ENCODE measurements at regions not wholly inside any gene's neighbourhood (a gene's known extent, or its start where the extent isn't known, plus 50 kb on each side); places are given as distances from the start of the nearest gene placed in this dataset.
"Not testable (repeated sequence)": the region's sequence is repeated elsewhere in the genome, so short reads cannot be mapped to it uniquely, and the experiment has no call there.

DNA sequence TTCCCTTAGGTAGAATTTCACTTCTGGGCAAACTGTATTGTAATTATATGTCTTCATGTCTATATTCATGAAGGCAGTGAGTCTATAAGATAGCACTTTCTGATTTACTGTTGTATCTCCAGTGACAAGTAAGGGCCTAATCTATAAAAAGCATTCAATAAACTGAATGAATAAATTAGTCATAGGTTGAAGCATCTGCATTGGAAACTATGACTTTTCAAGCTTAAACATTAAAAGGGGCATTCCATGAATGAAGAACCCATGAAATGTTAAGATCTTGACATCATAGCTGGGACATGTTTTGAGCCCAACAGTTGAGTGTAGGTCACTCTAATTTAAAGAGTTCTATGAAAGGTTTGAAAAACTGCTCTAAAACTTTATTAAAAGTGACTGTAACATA, 159.3 kb upstream of the LCORL start:
- DNase-seq: no peak

DNA sequence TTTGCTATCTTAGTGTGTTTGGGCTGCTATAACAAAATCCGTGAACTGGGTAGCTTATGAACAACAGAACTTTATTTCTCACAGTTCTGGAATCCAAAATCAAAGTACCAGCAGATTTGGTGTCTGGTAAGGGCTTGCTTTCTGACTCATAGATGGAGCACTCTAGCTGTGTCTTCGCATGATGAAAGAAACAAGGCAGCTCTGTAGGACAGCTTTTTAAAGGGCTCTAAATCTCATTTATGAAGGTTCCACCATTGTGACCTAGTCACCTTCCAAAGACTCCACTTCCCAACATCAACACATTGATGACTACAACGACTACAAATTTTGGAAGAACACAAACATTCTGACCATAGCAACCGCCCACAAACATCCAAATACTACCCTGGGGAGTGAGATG, 158.6 kb upstream of the LCORL start:
- no peak for DNase-seq

DNA sequence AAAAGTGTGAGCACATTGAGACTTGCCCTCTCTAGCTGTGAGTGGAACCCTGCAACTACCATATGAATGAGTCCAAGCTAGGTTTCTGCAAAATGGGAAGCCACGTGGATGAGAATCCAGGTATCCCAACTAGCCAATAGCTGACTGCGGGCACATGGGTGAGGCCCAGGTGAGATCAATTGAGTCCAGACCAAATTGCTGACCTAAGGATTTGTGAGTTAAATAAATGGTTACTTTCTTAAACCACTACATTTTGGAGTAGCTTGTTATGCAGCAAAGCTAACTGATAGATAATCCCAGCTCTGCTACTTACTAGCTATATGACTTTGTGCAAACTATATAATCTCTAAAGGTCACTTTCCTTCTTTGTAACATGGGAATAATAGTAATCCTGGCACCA, 150.3 kb upstream of the LCORL start:
- DNase-seq: no peak

DNA sequence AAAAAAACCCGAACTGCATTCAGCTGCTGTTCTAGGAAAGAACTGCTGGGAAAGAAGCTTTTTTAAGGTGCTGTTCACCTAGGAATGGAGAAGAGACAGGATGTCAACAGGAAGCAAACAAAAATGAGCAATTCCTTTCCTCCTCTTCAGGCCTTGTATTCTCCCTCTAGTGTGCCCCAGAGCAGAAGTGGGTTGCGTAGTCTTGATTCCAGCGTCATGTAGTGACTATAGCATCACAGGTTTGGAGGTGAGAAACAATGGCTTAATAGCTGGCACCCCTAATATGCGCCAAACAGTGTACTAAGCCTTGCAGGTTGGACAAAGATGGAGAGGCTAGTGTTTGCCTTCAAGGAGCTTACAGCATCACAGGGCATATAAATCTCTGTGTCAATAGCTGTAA, 146.3 kb upstream of the LCORL start:
- DNase-seq: no peak

DNA sequence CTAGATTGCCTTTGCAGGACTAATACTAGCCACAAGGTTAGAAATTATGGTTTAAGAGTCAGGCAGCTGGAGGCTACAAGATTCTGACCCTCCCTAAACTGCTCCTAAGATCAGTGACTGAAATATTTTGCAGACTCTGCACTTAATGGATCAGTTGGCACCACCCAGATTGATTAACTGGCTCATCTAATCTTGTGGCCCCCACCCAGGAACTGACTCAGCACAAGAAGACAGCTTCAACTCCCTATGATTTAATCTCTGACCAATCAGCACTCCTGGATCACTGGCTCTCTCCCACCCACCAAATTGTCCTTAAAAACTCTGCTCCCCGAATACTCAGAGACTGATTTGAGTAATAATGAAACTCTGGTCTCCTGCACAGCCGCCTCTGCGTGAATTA, 145.4 kb upstream of the LCORL start:
- no peak for DNase-seq

DNA sequence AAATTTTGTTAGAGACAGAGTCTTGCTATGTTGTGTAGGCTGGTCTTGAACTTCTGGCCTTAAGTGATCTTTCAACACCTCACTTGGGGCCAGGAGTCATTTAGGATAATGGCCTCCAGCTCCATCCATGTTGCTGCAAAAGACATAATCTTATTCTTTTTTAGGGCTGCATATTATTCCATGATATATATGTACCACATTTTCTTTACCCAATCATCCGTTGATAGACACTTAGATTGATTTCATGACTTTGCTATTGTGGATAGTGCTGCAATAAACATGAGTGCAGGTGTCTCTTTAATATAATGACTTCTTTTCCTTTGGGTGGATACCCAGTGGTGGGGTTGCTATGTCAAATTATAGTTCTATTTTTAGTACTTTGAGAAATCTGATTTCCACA, 140.9 kb upstream of the LCORL start:
- no peak for DNase-seq

DNA sequence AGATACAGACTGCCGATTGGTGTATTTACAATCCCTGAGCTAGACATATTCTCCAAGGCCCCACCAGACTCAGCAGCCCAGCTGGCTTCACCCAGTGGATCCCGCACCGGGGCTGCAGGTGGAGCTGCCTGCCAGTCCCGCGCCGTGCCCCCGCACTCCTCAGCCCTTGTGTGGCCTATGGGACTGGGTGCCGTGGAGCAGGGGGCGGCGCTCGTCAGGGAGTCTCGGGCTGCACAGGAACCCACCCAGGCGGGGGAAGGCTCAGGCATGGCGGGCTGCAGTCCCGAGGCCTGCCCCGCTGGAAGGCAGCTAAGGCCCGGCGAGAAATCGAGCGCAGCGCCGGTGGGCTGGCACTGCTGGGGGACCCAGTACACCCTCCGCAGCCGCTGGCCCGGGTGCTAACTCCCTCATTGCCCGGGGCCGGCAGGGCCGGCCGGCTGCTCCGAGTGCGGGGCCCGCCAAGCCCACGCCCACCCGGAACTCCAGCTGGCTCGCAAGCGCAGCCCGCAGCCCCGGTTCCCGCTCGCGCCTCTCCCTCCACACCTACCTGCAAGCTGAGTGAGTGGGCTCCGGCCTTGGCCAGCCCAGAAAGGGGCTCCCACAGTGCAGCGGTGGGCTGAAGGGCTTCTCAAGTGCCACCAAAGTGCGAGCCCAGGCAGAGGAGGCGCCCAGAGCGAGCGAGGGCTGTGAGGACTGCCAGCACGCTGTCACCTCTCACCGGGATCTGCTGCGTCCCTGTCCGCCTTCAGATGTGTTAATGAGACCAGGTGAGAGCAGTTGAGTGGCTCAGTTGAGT, 137.8 kb upstream of the LCORL start:
- DNase-seq: not testable (repeated sequence)

DNA sequence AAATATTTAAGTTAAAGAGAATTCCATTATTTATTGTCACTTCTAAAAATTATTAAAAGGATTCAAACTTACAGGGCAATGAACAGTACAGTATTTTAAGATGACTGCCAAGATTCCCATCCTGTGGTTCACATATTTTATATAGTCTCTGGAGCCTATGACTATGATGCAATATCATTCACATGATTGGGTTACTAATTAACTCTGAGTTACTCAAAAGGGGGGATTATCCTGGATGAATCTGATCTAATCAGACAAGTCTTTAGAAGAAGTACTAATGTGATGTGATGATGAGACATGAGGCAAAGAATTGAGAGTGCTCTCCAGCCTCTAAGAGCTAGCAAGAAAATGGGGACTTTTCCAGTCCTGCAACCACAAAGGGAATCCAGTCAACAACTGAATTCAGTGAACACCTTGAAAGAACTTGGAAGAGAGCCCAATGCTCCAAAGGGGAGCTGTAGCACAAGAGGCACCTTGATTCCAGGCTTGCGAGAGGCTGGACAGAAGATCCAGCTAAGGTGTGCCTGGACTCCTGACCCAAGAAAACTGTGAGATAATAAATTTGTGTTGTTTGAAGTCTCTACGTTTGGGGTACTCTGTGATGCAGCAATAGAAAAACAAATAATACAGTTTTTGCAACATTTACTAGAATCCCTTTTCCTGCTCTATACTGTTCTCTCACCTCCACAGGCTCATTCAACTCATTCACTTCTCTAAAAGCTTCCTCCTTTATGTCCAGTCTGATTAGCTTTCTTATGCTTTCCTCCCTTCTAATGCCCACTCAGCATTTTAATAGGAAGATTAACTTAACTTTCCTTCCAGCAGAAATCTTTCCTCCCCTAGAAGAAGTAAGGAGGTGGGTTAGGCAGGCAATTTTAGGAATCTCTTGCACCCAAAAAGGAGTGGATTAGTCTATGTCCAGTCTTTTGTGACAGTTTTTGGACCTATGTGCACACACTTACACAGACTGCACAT, 133.8 kb upstream of the LCORL start:
- DNase-seq: no peak

DNA sequence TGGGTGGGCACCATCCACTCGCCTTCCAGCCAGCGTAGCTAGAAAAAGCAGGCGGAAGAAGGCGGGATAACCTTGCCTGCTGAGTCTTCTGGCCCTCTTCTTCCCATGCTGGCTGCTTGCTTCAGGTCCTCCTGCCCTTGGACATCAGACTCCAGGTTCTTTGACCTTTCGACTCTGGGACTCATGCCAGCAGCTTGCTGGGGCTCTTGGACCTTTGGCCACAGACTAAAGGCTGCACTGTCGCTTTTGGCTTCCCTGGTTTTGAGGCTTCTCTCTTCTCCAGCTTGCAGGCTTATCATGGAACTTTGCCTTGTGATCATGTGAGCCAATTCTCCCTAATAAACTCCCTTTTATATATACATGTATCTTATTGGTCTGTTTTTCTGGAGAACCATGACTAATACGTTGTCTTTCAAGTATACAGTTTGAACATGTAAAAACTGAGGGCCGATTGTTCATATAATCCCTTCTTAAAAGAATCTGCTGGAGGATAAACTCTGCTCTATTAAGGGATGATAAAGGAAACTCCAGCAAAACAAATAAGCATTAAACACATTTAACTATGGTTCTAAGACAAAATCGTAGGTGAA, 116.6 kb upstream of the LCORL start:
- DNase-seq: no peak

DNA sequence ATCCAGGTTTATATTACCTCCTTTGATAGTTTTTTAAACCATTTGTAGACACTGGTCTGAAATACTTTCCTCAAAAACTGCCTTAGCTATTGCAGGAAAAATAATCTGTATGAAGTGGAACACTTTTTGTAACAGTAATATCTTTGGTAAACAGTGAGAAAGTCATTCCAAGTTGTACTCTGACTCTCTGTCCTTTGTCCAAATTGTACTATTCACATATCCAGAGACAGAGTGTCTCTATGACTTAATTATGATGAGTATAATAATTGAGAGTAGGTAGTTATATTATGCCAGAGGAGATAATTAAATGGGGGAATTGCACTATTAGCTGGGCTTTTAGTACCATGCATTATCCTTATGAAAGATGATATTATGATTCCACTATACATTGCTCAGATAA, 112.6 kb upstream of the LCORL start:
- no peak for DNase-seq

DNA sequence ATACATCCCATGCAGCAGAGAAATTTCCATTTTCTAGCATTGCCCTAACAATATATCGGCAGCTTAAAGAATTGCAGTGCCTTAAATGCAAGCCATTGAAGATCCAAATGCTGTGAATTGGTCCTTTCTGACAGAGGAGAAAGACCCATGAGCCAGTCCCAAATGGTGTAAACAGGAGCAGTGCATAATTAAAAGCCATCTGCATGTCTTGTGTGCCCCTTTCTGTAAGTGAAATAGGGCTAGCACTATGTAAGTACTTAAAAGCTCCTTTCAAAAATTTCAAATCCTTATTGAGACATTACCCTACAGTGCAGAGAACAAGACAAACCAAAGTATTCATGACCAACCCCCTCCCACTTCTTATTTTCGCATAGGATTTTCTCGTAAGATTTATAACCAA, 108.7 kb upstream of the LCORL start:
- no peak for DNase-seq

DNA sequence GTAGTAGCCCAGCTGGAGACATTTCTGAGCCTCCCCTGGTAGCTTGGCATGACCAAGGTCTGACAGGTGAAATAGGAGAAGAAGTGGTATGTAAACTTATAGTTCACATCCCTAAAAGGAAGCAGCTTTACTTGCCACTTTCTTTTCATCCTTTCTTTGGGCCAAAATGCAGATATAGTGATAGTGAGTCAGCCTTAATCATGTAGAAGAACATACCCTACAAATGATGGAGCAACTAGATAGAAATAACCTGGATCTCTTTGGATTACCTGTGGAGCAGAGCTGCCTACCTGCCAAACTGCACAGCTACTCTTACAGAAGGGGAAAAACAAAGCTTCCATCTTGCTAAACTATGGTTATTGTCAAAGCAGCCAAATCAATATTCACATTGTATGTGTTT, 106.7 kb upstream of the LCORL start:
- DNase-seq: no peak

DNA sequence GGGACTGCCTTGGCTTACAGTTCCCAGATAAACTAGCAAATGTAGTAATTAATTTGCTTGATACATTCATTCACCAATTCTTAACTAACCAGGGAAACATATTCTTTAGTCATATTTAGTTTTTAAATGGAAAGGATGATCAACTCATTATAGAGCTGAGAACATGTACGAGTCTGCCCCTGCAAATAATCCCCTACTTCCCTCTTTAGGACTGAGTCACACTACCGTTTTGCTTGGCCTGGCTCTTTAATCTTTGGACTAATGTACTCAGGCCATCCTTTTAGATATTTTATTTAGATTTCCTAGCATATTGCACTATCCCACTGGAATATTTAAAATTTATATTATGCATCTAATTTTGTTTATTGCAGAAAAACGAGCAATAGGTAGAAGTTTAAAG, 105.5 kb upstream of the LCORL start:
- no peak for DNase-seq

DNA sequence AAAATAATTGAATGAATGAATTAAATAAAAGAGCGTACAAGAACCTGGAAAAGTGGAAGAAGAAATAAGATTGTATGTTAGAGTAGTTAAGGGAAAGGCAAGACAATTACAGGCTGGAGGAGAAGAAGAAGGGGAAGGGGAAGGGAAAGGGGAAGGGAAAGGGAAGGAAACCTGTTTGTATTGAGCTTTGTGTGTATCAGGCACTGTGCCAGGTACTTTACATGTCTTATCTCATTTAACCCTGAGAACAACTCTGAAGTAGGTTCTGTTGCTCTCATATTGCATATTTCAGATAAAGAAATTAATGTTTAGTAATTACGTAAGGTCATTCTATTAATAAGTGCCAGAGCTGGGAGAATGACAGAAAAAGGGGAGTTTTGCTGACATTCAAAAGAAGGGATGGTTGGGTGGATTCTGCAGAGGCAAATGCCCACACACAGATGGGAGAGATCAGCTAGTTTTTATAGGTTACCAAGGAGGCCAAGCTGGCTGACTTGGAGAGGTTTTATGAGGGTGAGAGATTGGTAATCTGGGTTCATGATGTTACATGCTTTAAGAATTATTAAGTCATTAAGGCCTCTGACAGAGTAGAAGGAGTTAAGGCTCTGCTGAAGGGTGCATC, 92.3 kb upstream of the LCORL start:
- DNase-seq: no peak

DNA sequence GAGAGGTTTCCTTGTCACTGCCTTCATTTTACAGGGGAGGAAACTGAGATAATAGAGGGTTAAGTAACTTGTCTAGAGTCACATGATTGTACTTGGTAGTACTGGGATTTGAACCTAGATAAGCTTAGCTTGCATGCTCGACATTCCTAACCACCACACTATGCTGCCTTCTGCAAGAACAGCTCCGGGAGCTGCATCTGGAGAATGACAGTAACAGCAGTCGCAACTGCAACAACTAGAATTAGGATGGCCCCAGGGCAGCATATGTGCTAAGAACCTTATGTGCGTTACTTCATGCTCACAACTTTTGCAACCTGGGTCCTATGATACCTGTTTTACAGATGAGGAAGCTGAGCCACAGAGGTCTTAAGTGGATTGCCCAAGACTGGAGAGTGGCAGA, 89.5 kb upstream of the LCORL start:
- no peak for DNase-seq

DNA sequence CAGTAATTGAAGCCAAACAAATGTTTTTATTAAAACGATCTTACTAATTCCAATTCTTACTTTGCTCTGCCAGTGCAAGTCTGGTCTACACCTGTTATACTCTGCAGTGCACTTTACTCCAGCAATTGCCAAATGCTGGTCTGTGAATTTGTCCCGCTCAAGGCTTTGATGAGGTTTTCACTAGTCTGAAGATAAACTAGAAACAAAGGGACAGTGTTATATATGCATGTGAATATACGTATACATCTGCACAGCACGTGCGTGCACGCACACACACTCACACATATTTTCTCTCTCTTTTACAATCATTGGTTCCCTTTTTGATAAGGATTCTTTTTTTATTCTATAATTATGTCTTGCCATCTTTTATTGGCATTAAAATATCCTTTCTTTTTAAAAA, 88.5 kb upstream of the LCORL start:
- DNase-seq: no peak

DNA sequence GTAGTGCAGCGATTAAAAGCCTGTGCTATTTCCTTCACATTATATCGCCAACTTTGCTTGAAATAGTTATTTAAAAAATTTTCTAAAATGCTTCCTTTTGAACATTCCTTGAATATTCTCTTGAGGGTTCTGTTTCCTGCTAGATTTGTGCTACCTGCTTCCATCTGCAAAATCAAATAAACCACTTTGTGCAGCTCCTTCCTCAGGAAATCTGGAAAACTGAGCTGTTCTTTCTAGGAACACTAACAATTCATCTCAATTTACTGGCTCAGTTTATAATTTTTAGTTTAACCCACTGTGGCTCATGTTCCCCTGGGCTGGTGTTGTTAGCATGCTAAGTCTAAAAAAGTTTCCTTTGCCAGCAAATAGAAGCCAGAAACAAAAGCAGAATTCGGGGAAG, 88.1 kb upstream of the LCORL start:
- no peak for DNase-seq

DNA sequence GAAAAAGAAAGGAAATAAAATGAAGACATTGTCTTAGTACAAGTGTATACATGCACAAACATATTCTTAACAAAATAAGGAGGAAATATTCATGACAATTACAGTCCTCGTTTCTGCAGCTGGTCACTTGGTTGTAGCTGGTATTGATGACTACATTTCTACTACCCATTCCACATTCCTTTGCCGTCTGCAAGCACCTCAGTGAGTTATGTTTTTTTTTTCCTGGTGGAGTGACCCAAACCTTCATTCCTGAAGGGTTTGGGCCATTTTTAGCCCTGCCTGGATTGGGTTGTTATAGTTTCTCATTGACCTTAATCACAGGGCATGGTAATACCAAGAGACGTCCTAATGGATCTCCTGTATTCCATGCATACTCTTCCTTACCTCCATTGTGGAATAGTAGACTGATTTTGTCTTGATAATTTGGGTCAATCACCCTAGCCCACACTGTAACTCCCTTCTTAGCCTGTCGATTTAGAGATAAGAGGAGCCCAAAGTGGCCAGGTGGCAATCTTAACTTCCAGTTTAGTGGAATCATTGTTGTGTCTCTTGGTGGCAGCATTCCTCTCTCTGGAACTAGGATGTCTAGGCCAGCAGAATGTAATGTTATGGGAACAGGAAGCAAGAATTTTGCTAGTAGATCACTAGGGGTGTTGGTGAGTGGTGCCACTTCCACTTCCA, 86.4 kb upstream of the LCORL start:
- DNase-seq: not testable (repeated sequence)

DNA sequence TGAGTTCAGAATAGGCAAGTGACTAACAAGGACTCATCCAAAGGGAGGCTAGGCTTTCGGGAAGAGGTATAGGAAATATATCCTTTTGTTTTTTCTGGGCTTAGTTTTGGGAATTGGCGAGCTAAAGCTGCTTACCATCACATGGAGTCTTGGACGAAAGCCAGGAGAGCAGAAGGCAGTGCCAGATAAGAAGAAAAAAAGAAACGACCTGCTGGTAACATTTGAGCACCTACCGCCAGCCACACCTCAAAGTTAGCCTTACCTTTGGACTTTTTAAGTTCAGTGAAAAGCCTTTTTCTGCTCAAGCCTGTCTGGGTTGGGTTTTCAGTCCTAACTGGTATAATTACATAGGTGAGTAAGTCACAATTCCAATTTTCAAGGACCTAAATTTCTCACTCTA, 85.1 kb upstream of the LCORL start:
- DNase-seq: no peak

DNA sequence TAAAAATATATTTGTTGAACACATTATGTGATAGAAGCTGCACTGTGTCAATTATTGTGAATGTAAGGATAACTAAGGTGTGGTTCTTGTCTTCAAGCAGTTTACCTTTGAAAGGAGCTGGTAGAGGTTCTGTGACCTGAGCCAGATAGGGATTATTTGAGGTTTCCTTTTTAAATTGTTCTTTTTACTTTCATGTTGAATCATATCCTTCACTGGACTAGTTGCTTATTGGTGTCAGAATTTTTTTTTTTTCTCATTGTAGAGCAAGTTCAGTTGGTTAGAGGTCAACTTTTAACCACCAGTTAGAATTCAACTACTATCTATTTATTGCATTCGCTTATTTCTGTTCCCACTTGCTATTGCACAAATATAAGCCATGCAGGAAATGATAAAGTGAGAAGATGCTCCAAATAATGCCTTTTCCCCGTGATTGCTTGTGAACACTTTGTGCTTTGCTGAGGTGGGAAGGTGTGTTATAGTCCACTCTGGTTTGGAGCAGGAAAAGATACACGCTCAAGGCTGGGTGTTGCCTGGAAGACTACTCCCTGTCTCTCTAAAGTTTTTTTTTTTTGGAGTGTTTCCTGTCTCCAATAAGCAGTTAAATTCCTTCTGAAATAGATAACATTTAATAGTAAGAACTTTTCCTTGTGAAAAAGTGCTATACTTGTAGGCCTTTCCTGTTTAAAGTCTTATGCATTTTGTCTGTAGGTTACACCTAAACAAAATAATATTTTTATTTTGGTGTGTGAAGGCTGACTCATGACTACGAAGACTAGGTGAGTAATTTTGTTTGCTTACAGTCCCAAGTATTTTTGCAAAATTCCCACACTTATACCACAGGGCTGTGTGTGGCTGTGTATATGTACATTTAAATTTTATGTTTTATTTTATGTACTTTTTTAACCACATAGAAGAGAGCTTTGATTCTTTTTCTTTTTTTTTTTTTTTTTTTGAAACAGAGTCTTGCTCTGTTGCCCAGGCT, 83.8 kb upstream of the LCORL start:
- no peak for DNase-seq

DNA sequence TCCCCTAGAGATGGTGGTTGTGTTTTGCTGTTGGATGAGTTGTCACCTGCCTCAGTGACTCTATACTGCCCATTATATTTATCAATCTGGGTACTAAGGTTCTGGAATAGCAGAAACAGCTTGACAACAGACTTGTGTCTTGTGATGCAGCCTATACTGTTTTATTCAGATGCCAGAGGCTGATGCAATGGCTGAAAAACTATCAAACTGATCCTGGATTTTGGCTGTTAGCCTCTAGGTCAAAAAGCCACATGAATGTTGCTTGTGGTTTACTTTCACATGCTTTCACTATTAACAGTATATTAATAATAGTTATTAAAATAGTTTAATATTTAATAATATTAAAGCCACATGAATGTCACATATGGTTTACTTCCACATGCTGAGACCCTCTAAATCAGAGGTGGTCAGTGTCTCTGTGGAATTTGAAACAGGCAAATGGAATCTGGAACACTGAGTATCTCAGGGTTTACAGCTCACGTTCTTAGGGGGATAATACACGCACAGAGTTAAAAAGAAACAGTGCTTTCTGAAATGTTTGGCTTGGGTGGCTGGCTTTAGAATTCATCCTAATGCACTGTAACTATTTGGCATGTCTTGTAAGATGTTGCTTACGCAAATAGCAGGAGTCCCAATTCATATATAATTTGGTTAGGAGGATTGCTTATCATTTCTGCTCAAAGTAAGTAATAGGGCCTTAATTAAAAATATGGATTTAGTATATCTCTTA, 82.5 kb upstream of the LCORL start:
- DNase-seq: peak; percentile 39
